22Rv1 (cell line): ENCODE measurements at regions not wholly inside any gene's neighbourhood (a gene's known extent, or its start where the extent isn't known, plus 50 kb on each side); places are given as distances from the start of the nearest gene placed in this dataset.

Source experiments
- ZFX ChIP-seq: fragments of 450-650 bp; IDR thresholded peaks from 2 replicates; pipeline ENCODE4 v1.6.1; 2017; ENCODE audit warnings: antibody characterized with exemption, borderline replicate concordance
- TF ChIP-seq, protein P1 (sequence below): fragments of 450-650 bp; IDR thresholded peaks from 2 replicates; pipeline ENCODE4 v1.5.1; 2017; ENCODE audit warnings: mild to moderate bottlenecking

GRCh38 chr6:100986921-100987320 lies 105.8 kb upstream of the ASCC3 start:
- TF ChIP-seq, protein P1, sequence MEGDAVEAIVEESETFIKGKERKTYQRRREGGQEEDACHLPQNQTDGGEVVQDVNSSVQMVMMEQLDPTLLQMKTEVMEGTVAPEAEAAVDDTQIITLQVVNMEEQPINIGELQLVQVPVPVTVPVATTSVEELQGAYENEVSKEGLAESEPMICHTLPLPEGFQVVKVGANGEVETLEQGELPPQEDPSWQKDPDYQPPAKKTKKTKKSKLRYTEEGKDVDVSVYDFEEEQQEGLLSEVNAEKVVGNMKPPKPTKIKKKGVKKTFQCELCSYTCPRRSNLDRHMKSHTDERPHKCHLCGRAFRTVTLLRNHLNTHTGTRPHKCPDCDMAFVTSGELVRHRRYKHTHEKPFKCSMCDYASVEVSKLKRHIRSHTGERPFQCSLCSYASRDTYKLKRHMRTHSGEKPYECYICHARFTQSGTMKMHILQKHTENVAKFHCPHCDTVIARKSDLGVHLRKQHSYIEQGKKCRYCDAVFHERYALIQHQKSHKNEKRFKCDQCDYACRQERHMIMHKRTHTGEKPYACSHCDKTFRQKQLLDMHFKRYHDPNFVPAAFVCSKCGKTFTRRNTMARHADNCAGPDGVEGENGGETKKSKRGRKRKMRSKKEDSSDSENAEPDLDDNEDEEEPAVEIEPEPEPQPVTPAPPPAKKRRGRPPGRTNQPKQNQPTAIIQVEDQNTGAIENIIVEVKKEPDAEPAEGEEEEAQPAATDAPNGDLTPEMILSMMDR, result no peak
- no peak for TF ChIP-seq ZFX
